HG02642 (cell line): ENCODE measurements at regions not wholly inside any gene's neighbourhood (a gene's known extent, or its start where the extent isn't known, plus 50 kb on each side); places are given as distances from the start of the nearest gene placed in this dataset.

Source experiments
- ATAC-seq: cut with Tn5 transposase; IDR thresholded peaks from one replicate; pipeline ENCODE4 v1.9.1; 2021; ENCODE audit warnings: mild to moderate bottlenecking; ENCODE audit not compliant: unreplicated experiment, poor library complexity

DNA sequence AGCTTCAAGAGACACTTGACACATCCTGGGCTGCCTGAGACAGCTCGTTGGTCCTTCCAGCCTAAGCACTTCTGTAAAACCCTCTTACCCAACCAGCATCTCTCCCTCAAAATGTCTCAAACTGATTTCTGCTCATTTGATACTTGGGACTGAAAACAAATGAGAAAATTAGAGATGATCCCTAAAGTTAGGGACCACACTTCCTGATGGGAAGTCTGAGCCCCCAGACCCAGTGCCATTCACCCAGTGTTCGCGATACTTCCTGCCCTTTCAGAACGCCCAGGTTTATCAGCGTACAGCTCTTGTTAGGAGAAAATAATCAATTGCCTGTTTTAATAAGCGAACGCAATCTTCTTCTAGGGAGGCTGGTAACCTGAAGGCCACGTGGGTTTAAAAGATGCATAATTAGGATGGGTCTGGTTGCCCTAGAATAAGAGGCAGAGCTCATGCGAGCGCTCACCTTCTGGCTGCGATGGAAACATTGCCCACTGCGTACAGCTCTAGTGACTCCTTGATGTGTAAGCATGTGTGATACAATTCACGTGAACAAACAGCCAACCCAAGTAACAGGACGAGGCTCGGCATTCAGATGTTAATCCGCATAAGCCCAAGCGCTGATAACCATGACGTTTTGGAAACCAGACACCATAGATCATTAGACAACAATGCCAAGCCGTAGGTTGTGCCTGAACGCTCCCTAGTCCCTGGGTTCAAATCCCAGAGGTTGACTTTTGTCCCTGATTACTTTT, 213.1 kb downstream of the FOXL1 start:
- ATAC-seq, result no peak

- ATAC-seq, result no peak
Measured at GRCh38 chr16:86794216-86794864, 216.0 kb downstream of the FOXL1 start.

GRCh38 chr16:86797700-86798099, 219.4 kb downstream of the FOXL1 start:
- ATAC-seq, result no peak

- no peak for ATAC-seq
Measured at GRCh38 chr16:86798247-86799041, 220.1 kb downstream of the FOXL1 start.

DNA sequence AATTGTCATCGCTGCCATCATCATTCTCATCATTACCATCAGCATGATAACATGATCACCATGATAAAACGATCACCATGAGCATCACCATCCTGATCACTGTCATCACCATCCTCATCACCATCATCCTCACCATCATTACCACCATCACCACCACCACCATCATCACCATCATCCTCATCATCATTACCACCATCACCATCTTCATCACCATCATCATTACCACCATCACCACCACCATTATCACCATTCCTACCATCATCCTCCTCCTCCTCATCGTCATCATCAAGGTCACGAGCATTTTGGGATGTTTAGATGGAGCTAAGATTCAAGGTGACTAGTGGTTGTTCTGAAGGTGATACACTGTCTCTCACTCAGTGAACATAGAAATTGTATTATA, 221.0 kb downstream of the FOXL1 start:
- ATAC-seq, result no peak

GRCh38 chr16:86800894-86801293, 222.5 kb downstream of the FOXL1 start:
- ATAC-seq, result no peak

DNA sequence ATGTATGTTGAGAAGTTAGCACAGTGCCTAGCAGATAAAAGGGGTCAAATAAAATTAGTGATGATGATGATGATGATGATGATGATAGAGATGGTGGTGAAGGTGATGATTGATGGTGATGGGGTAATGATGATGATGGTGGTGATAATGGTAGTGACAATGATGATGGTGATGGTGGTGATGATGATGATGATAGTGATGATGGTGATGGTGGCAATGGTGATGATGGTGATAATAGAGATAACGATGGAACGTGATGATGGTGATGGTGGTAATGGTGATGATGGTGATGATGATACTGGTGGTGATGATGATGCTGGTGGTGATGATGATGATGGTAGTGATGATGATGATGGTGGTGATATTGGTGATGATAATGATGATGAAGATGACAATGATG, 223.7 kb downstream of the FOXL1 start:
- ATAC-seq, result no peak

DNA sequence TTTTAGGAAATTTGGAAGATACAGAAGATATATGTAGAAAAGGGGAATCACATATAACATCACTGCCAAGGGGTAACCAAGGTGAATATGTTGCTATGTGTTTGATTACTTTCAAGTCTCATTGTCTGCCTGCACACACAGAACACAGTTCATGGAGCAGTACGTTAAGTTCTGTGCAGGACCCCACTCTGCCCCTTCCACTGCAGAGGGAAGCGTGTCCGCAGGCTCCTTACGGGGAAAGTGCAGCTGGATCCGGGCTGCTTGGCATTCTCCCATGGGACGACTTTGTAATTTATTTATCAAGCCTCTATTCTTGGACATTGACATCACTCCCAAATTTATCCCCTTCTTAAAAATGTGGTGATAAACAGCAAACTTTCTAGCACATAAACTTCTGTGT, 226.8 kb downstream of the FOXL1 start:
- ATAC-seq, result no peak

- ATAC-seq, result no peak
Measured at GRCh38 chr16:86806181-86806837, 228.0 kb downstream of the FOXL1 start.

- ATAC-seq, result no peak
Measured at GRCh38 chr16:86806838-86807351, 228.5 kb downstream of the FOXL1 start.

- no peak for ATAC-seq
Measured at GRCh38 chr16:86808863-86809444, 230.6 kb downstream of the FOXL1 start.

GRCh38 chr16:86809458-86809955, 231.2 kb downstream of the FOXL1 start:
- ATAC-seq, result no peak

GRCh38 chr16:86810062-86810461, 231.7 kb downstream of the FOXL1 start:
- ATAC-seq, result no peak

DNA sequence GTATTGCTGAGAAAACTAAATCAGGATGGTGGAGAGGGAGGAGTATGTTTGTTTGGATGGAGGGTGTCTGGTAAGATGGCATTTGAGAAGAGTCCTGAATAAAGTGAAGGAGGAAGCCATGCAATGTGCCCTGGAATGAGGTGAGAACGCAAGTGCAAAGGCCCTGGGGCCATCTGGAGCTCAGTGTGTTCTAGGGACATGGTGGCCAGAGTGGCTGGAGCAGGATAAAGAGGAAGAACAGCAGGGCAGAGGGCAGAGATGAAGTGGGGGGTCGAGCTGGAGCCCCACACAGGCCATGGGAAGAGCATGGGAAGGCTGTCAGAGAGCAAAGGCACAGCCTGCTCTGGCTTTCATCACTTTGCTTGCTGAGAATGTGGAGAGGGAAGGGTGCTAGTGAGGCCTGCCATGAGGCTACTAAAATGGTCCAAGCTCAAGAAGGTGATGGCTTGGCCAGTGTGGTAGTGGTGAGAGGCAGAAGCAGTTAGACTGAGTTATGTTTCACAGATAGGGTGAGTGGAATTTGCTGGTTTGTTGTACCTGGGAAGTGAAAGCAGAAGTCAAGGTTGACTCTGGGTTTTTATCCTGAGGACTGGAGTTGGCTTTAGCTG, 234.1 kb downstream of the FOXL1 start:
- no peak for ATAC-seq

DNA sequence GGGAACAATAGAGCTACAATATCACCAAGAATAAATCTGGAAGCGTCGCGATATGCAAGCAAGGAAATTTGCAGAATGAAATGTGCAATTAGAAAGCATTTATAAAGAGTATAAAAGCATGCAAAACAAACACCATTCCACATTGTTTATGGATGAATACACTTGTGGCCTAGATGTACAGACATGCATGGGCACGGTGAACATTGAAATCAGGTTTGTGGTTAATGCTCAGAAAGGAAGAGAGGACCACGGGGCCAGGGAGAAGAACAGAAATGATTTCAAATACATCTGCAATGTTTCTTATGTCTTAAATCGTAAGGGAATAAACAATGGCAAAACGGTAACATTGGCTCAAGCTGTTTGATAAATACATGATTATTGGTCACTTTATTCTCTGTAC, 235.9 kb downstream of the FOXL1 start:
- ATAC-seq, result no peak

- no peak for ATAC-seq
Measured at GRCh38 chr16:86816930-86817625, 238.7 kb downstream of the FOXL1 start.

DNA sequence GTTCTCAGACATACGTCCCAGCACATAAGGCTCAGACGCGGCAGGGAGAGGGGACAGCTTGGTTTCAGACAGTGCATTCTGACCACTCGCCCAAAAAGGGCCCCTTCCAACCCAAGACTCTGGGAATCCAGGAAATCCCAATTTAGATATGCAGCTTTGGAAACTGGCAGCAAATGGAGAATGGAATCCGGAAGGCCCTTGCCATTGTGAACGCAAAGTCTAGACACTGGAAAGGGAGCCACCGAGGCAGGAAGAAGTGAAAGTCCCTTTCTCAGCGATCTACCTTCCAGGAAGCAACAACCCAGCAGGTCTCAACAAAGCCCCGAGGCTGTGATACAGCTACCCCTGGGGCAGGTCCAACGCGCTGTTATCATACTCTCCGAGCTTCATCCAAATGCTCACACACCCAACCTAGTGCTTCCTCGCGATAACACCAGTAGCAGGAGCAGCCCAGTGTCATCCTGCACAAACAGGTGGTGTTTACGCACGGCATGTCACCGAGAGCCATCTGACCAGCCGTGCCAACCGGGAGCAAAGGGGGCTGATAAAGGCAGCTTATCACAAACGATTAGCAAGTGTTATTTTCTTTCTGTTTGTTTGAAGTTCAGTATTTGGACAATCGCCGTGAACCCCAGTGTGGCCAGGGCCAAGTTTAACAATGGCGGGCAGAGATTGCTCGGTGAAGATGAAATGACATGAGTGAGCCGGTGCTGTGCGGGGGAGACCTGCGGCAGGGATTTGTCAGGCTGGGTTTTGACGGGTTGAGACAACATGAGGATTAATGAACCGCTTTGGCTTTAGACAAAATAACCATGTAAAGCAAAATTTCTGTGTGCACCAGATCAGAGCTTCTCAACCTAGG, 240.6 kb downstream of the FOXL1 start:
- ATAC-seq, result no peak

GRCh38 chr16:86819533-86819892, 241.2 kb downstream of the FOXL1 start:
- ATAC-seq, result no peak
